B cell (primary cell): ENCODE measurements at regions not wholly inside any gene's neighbourhood (a gene's known extent, or its start where the extent isn't known, plus 50 kb on each side); places are given as distances from the start of the nearest gene placed in this dataset.

ENCODE experiments used
- CTCF ChIP-seq: fragments of 200-600 bp; IDR thresholded peaks from one replicate; pipeline ENCODE4 v1.8.0; 2022; ENCODE audit warnings: antibody characterized with exemption, mild to moderate bottlenecking
- EZH2 ChIP-seq: IDR thresholded peaks from 2 replicates; pipeline ENCODE4 v1.6.1; 2012; ENCODE audit warnings: borderline replicate concordance, low read depth, mild to moderate bottlenecking, moderate library complexity, low read length; ENCODE audit not compliant: insufficient read depth, poor library complexity, severe bottlenecking

GRCh38 chr7:109699661-109700060 lies 1130.0 kb downstream of the DNAJB9 start:
- TF ChIP-seq EZH2 = no peak
- no peak for TF ChIP-seq CTCF
